ENCODE measurements at regions not wholly inside any gene's neighbourhood (a gene's known extent, or its start where the extent isn't known, plus 50 kb on each side); places are given as distances from the start of the nearest gene placed in this dataset.

- Histone ChIP-seq H3K27ac (ENCODE audit: extremely low read depth, low read depth, low read length) (no peak overlapping the region), H3K36me3 (ENCODE audit: control insufficient read depth in 2 of 2, insufficient read depth in 1 of 2, low read length in 2 of 2) (no peaks in the 10 kb centered on the region), H3K4me1 (ENCODE audit: control insufficient read depth, insufficient read depth, low read length) (no peaks in the 10 kb centered on the region), H3K9me3 (ENCODE audit: control insufficient read depth, insufficient read depth, low read depth, low read length) (no peaks in the 10 kb centered on the region), H3K4me3 (ENCODE audit: low read depth, low read length) (no peak overlapping the region)
- TF ChIP-seq ZNF266 (tag by site-specific recombination; IDR thresholded peaks at IDR 0.05; ENCODE audit: low read depth) (no peak), ZNF394 (tag by site-specific recombination; IDR thresholded peaks at IDR 0.05; ENCODE audit: borderline replicate concordance) (no peak), ZBTB17 (tag by site-specific recombination; IDR thresholded peaks at IDR 0.05) (no peak), ZNF341 (tag by site-specific recombination; IDR thresholded peaks at IDR 0.05; ENCODE audit: low read depth) (no peak), KLF7 (tag by site-specific recombination; IDR thresholded peaks at IDR 0.05; ENCODE audit: borderline replicate concordance) (no peak), ZNF621 (tag by site-specific recombination; IDR thresholded peaks at IDR 0.05) (no peak)
- TF ChIP-seq, protein P1, sequence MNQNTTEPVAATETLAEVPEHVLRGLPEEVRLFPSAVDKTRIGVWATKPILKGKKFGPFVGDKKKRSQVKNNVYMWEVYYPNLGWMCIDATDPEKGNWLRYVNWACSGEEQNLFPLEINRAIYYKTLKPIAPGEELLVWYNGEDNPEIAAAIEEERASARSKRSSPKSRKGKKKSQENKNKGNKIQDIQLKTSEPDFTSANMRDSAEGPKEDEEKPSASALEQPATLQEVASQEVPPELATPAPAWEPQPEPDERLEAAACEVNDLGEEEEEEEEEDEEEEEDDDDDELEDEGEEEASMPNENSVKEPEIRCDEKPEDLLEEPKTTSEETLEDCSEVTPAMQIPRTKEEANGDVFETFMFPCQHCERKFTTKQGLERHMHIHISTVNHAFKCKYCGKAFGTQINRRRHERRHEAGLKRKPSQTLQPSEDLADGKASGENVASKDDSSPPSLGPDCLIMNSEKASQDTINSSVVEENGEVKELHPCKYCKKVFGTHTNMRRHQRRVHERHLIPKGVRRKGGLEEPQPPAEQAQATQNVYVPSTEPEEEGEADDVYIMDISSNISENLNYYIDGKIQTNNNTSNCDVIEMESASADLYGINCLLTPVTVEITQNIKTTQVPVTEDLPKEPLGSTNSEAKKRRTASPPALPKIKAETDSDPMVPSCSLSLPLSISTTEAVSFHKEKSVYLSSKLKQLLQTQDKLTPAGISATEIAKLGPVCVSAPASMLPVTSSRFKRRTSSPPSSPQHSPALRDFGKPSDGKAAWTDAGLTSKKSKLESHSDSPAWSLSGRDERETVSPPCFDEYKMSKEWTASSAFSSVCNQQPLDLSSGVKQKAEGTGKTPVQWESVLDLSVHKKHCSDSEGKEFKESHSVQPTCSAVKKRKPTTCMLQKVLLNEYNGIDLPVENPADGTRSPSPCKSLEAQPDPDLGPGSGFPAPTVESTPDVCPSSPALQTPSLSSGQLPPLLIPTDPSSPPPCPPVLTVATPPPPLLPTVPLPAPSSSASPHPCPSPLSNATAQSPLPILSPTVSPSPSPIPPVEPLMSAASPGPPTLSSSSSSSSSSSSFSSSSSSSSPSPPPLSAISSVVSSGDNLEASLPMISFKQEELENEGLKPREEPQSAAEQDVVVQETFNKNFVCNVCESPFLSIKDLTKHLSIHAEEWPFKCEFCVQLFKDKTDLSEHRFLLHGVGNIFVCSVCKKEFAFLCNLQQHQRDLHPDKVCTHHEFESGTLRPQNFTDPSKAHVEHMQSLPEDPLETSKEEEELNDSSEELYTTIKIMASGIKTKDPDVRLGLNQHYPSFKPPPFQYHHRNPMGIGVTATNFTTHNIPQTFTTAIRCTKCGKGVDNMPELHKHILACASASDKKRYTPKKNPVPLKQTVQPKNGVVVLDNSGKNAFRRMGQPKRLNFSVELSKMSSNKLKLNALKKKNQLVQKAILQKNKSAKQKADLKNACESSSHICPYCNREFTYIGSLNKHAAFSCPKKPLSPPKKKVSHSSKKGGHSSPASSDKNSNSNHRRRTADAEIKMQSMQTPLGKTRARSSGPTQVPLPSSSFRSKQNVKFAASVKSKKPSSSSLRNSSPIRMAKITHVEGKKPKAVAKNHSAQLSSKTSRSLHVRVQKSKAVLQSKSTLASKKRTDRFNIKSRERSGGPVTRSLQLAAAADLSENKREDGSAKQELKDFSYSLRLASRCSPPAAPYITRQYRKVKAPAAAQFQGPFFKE (tag by site-specific recombination; IDR thresholded peaks at IDR 0.05; ENCODE audit: borderline replicate concordance), result no peak
- POLR2A ChIA-PET, result no interaction called here
- CTCF ChIA-PET, result no interaction called here
Observed at GRCh38 chr7:9192969-9193368, 759.6 kb downstream of the NXPH1 start.

DNA sequence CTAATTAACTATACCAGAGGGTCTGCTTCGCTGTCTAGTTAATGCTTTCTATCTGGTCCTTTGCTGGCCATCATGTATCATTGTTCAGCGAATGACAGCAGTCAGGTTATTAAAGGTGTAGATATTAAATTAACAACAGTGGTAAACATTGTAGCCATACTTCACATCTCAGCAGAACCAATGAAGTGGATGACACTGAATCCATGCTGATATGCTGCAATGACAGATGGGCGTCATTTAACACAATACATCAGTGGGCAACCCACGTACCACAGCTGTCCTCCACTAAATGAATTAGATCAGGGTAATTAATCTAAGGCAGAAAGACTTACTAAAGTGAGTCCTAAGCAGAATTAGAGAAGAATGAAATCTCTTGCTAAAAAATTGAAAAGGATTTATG, 767.2 kb downstream of the NXPH1 start:
- H3K27ac ChIP-seq (ENCODE audit: extremely low read depth, low read depth, low read length), result no peak overlapping the region

GRCh38 chr7:9201928-9202327, 768.5 kb downstream of the NXPH1 start:
- Histone ChIP-seq H3K27ac (ENCODE audit: extremely low read depth, low read depth, low read length) (no peak overlapping the region), H3K9me3 (ENCODE audit: control insufficient read depth, insufficient read depth, low read depth, low read length) (no peaks in the 10 kb centered on the region), H3K4me1 (ENCODE audit: control insufficient read depth, insufficient read depth, low read length) (no peaks in the 10 kb centered on the region), H3K4me3 (ENCODE audit: low read depth, low read length) (no peak overlapping the region), H3K36me3 (ENCODE audit: control insufficient read depth in 2 of 2, insufficient read depth in 1 of 2, low read length in 2 of 2) (no peaks in the 10 kb centered on the region)
- CTCF ChIA-PET, result no interaction called here
- POLR2A ChIA-PET, result no interaction called here
- TF ChIP-seq, protein P2, sequence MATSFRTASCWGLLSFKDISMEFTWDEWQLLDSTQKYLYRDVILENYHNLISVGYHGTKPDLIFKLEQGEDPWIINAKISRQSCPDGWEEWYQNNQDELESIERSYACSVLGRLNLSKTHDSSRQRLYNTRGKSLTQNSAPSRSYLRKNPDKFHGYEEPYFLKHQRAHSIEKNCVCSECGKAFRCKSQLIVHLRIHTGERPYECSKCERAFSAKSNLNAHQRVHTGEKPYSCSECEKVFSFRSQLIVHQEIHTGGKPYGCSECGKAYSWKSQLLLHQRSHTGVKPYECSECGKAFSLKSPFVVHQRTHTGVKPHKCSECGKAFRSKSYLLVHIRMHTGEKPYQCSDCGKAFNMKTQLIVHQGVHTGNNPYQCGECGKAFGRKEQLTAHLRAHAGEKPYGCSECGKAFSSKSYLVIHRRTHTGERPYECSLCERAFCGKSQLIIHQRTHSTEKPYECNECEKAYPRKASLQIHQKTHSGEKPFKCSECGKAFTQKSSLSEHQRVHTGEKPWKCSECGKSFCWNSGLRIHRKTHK (tag by site-specific recombination; IDR thresholded peaks at IDR 0.05), result no peak
- no peak for TF ChIP-seq GLIS1 (tag by site-specific recombination; IDR thresholded peaks at IDR 0.05)
- no peak for TF ChIP-seq ZNF776 (tag by site-specific recombination; IDR thresholded peaks at IDR 0.05; ENCODE audit: borderline replicate concordance)
- no peak for TF ChIP-seq SP3 (tag by site-specific recombination; IDR thresholded peaks at IDR 0.05)
- TF ChIP-seq ZNF837 (tag by site-specific recombination; IDR thresholded peaks at IDR 0.05), result no peak
- TF ChIP-seq ZSCAN16 (tag by site-specific recombination; IDR thresholded peaks at IDR 0.05), result no peak
- no peak for TF ChIP-seq ZNF707 (tag by site-specific recombination; IDR thresholded peaks at IDR 0.05)
- TF ChIP-seq ZNF747 (tag by site-specific recombination; IDR thresholded peaks at IDR 0.05), result no peak
- no peak for TF ChIP-seq ZNF660 (tag by site-specific recombination; IDR thresholded peaks at IDR 0.05)
- no peak for TF ChIP-seq ZNF529 (tag by site-specific recombination; IDR thresholded peaks at IDR 0.05; ENCODE audit: insufficient replicate concordance)
- TF ChIP-seq KLF16 (tag by site-specific recombination; IDR thresholded peaks at IDR 0.05), result no peak

More for the DNA sequence above, 767.2 kb downstream of the NXPH1 start:
- Histone ChIP-seq H3K4me3 (ENCODE audit: low read depth, low read length) (no peak overlapping the region), H3K36me3 (ENCODE audit: control insufficient read depth in 2 of 2, insufficient read depth in 1 of 2, low read length in 2 of 2) (no peaks in the 10 kb centered on the region), H3K9me3 (ENCODE audit: control insufficient read depth, insufficient read depth, low read depth, low read length) (no peaks in the 10 kb centered on the region), H3K4me1 (ENCODE audit: control insufficient read depth, insufficient read depth, low read length) (no peaks in the 10 kb centered on the region)
- POLR2A ChIA-PET, result no interaction called here
- CTCF ChIA-PET, result no interaction called here
- TF ChIP-seq ZNF140 (tag by site-specific recombination; IDR thresholded peaks at IDR 0.05), result no peak
- no peak for TF ChIP-seq ZNF184 (tag by site-specific recombination; IDR thresholded peaks at IDR 0.05)
- TF ChIP-seq ZNF174 (tag by site-specific recombination; IDR thresholded peaks at IDR 0.05), result no peak
- no peak for TF ChIP-seq ZNF514 (tag by site-specific recombination; IDR thresholded peaks at IDR 0.05)
- TF ChIP-seq ZNF2 (tag by site-specific recombination; IDR thresholded peaks at IDR 0.05), result no peak
- no peak for TF ChIP-seq TRIM28 (IDR thresholded peaks at IDR 0.05; ENCODE audit: borderline replicate concordance, low read length)
- TF ChIP-seq ZNF488 (tag by site-specific recombination; IDR thresholded peaks at IDR 0.05), result no peak
- TF ChIP-seq ZNF510 (tag by site-specific recombination; IDR thresholded peaks at IDR 0.05; ENCODE audit: insufficient replicate concordance), result no peak
- no peak for TF ChIP-seq OSR2 (tag by site-specific recombination; IDR thresholded peaks at IDR 0.05)
- TF ChIP-seq ZNF501 (tag by site-specific recombination; IDR thresholded peaks at IDR 0.05), result no peak
- TF ChIP-seq ZNF830 (tag by site-specific recombination; IDR thresholded peaks at IDR 0.05; ENCODE audit: low read depth), result no peak
- no peak for TF ChIP-seq ZIC2 (tag by site-specific recombination; IDR thresholded peaks at IDR 0.05)
- TF ChIP-seq ZNF266 (tag by site-specific recombination; IDR thresholded peaks at IDR 0.05; ENCODE audit: low read depth), result no peak

All from HEK293 (cell line).